WI38 (cell line): ENCODE measurements at regions not wholly inside any gene's neighbourhood (a gene's known extent, or its start where the extent isn't known, plus 50 kb on each side); places are given as distances from the start of the nearest gene placed in this dataset.

Experiments used
- H3K4me3 ChIP-seq: 2 replicates; pipeline ENCODE4 v1.5.1; 2011; ENCODE audit warnings: low read depth, mild to moderate bottlenecking, control low read depth, low read length
- TF ChIP-seq, protein P1 (sequence below): IDR thresholded peaks from 2 replicates; pipeline ENCODE4 v1.5.1; 2012; ENCODE audit warnings: low read depth, mild to moderate bottlenecking, control low read depth, low read length

DNA sequence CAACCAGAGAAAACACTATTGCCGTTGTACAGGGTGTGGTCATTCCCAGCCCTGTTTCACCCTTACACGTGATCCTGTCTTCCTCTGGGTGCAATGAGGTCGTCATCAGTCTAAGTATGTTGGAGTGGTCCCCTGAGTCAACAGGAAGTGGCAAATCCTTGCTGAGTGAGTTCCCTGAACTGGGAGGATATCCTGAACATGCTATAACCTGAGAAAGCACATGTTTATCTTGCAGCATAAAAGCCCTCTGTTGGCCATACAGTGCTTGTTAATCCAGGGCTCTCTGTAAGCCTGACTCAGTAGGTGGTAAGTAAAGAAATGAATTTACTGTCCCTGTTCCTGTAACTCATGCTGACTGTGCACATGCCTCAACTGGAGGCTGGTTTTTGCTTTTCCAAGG lies 477.8 kb upstream of the RGMA start:
- no peak overlapping the region for H3K4me3 ChIP-seq
- TF ChIP-seq, protein P1, sequence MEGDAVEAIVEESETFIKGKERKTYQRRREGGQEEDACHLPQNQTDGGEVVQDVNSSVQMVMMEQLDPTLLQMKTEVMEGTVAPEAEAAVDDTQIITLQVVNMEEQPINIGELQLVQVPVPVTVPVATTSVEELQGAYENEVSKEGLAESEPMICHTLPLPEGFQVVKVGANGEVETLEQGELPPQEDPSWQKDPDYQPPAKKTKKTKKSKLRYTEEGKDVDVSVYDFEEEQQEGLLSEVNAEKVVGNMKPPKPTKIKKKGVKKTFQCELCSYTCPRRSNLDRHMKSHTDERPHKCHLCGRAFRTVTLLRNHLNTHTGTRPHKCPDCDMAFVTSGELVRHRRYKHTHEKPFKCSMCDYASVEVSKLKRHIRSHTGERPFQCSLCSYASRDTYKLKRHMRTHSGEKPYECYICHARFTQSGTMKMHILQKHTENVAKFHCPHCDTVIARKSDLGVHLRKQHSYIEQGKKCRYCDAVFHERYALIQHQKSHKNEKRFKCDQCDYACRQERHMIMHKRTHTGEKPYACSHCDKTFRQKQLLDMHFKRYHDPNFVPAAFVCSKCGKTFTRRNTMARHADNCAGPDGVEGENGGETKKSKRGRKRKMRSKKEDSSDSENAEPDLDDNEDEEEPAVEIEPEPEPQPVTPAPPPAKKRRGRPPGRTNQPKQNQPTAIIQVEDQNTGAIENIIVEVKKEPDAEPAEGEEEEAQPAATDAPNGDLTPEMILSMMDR: no peak

DNA sequence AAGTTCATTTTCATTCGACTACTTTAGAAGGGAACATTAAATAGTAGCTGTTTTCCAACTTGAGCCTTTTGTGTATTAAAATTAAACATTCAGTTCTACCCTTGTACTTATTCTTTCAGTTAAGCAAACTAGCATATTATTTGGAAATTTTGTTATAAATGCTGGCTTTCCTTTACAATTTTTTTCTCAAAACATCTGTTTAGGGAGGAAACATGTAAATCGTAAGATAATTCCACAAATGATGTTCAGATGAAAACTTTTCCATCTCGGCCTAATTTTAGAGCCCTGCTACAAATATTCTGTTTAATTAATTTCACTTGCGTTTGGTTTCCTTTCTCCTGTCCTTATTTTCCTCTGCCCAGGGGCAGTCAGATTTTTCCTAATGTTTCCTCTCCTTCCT lies 476.2 kb upstream of the RGMA start:
- H3K4me3 ChIP-seq: no peak overlapping the region
- TF ChIP-seq, protein P1: no peak

DNA sequence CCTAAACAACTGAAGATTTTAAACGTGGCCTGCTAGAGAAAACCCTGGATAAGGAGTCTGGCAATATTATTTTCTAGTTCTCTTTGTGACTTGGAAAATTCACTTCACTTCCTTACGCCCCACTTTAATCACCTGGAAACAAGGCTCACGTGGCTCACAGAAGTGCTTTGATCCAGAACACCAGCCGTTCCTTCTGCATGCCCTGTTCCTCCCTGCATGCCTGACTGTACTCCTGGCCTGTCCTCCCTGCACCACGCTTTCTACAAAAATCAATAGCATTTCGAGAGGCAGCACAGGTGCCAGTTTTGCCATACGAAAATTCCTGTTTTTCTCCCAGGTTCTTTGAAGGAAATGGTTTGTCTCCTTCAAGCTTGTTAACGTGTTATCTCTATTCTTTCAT lies 474.2 kb upstream of the RGMA start:
- no peak overlapping the region for H3K4me3 ChIP-seq
- TF ChIP-seq, protein P1: no peak

DNA sequence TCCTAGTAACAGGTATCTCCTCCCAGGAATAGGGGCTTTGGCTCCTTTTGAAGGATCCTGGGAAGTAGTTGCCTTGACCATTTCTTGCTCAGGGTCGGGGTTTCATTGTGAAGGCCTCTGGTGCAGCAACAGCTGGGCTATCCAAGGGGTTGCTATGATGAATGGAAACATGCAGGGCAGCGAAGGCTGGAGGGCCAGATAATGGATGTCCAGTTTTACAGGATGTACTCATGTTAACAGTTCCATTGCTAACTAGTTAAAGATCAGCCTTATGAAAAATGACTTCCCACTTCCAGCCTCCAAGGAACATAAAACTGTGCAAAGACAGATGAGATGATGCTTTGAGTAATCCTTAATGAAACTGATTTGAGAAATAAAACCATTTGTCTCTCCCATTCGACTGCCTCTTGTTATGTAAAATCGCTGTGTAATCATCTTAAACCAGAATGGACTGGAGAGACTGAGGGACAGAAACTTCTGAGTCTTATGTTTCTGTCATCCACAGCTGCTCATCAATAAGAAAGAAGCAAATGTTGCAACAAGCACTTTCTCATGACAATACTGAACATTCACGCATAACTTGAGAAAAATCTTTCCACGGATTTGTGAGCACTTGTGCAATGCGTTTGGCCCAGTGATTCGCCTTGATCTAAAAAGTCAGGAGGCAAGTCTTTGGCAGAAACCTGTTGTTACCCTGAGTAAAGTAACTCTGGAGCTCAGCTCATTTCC lies 473.5 kb upstream of the RGMA start:
- TF ChIP-seq, protein P1: no peak
- H3K4me3 ChIP-seq: no peak overlapping the region

DNA sequence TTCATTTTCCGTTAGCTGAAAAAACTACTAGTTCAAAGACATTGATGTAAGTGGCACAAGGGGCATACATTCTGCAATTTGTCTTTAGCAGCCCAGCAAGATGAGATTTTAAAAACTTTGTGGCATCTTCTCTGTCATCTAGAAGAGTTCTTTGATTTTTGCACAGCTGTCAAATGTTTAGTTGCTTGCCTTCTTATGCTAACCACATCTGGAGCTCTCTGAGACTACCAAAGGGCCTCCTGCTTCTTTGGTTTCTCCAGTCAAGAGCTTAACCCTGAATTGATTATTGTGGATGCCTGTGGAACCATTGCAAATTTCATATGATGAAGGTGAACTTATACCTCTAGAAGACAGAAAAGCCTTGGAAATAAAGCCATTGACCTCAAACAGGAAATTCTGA lies 468.7 kb upstream of the RGMA start:
- TF ChIP-seq, protein P1: no peak
- no peak overlapping the region for H3K4me3 ChIP-seq

DNA sequence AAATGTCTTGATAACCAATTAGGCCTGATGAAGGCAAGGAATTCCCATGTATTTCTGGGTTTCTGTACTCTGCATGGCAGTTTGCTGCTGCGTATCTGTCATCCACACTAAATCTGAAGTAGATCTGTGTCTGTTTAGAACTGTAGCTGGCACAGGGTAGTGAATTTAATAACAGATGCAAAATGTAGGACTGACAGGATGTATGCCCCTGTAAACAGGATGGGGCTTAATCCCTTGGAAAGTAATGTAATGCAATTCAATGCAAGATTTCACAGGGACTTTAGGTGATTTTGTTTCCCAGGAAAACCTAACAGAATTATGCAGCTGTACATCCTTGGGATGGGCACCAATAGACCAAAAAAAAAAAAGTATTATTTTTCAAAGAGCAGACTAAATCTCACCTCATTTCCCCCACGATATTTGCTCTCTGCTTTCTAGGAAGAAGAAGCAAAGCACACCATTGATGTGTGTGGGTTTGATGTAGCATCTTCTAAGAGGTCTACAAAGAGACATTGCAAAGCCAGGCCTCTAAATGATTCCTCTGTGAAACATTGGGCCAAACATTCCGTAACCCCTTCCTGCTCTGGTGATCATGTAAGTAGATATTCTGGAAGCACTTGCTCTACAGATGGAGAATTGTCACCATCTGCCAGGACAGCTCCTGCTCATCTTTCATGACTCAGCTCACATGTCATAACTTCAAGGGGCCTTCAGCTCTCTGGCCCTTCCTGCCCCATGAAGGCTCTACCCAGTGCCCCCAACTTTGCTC lies 464.3 kb upstream of the RGMA start:
- TF ChIP-seq, protein P1: no peak
- H3K4me3 ChIP-seq: no peak overlapping the region

DNA sequence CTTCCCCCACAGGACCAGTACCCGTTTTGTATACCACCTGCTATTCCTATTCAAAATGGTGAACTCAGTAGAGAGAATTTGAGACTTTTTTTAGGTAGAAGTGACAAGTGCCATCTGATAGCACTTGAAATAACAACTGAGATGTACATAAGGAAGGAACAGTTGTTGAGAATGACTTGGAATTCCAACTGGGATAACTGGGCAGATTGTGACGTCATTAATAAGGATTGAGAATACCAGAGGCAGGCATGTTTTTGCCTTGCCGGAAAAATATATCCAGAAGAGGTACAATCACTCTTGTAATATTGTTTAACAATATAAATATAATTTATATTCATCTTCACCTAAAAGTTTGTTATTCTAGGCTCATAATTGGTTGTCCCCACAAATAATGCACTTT lies 454.1 kb upstream of the RGMA start:
- H3K4me3 ChIP-seq: no peak overlapping the region
- TF ChIP-seq, protein P1: no peak
